GM19395 (cell line): ENCODE measurements at regions not wholly inside any gene's neighbourhood (a gene's known extent, or its start where the extent isn't known, plus 50 kb on each side); places are given as distances from the start of the nearest gene placed in this dataset.

Experiments
- ATAC-seq: cut with Tn5 transposase; IDR thresholded peaks from one replicate; pipeline ENCODE4 v1.9.1; 2021; ENCODE audit warnings: mild to moderate bottlenecking, moderate library complexity; ENCODE audit not compliant: unreplicated experiment

DNA sequence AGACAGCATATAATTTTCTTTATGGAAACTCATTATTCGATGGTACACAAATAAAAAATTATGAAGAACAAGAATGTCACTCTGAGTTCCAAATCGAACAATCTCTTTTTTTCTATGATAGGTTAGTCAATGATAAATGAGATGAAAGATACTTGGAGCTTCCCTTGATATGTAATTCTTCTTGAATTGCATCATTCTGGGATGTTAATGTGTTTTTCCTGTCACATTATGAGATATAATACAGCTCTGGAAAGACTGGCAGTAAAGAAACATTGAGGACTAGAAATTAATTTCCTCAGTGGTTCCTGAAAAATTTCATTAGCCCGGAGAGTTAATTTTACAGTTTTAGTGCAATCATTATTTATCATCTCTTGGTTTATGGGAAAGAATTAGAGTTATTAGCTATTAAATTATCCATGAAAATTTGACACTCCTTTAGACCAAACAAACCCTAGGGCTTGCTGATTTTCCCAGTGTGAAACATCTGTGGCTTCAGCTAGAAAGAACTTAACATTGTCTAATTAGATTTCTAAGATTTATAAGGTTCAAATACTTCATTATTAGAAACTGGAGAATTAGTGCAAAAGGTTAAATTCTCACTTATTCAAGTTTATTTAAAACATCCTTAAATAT is 1546.6 kb upstream of the TENM3 start:
- ATAC-seq: no peak

DNA sequence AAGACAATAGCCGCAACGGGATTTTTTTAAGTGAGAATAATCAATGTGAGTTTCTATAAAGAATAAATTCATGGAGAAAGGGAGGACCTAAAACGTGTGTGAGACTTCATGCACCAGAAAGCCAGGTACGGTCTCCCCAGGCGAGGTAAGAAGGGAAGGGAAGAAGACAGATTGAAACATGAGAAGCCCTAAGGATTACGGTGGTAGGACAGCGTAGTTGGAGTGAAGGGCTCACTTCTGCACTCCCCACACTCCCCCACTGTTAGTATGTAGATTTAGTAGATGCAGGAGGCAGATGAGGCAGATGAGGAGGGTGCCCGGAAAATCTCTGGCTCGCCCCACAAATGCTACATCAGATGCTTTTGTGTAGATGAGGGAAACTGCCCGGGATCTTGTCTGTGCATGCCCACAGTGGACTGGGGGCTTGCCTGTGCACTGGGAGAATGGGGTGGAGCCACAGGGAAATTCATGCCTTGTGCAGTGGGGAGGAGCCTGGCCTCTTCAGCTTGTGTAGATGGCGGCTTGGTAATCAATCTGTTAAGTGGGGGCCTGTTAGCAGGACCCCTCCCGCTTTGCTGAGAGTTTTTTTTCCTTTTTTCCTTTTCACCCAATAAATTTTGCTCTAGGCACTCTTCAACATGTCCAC is 1544.5 kb upstream of the TENM3 start:
- no peak for ATAC-seq

DNA sequence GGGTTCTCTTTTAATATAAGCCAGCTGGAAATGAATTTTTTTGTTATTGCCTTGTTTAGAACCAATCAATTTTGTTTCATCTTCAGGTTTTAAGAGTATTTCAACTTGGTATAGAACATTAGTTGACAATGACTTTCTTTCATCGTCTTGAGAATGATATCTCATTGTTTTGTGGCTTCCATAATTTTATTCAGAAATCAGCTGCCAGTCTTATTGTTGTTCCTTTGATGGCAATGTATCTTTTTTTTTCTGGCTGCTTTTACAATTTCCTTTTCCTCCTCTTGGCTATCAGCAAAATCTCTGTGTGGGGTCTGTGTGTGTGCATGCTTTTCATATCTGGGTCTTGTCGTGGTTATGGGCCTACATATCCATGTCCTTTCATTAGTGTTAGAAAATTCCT is 1536.4 kb upstream of the TENM3 start:
- ATAC-seq: no peak

DNA sequence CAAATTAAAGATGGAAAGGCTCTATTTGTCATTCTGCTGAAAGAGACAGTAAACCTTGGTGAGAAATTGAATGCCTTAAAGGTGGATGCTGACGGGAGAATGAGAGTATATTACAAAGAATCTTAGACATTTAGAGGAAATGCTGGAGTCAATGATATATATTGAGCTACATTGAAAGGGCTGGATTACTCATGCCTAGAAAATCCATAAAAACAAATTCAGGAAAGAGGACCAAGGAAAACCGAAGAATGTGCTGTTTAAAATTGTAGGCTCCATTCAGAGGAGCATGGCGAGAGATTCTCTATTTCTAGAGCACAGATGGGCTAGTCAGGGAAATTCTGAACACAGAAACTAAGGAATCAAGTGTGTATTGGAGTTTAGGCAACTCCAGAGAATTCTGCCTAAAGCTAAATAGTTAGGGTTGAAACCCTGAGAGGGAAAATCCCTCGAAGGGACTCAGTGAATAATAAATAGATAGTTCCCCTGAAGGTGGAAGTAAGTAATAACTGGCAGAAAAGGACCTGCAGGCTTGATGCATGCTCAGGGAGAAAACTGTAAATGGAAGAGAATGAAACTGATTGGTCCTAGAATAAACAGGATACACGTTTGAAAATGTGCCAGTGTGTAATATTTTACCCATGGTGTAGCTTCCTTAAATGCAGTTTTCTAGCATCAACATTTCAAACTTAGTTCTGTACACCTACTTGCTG is 1532.4 kb upstream of the TENM3 start:
- ATAC-seq: no peak

DNA sequence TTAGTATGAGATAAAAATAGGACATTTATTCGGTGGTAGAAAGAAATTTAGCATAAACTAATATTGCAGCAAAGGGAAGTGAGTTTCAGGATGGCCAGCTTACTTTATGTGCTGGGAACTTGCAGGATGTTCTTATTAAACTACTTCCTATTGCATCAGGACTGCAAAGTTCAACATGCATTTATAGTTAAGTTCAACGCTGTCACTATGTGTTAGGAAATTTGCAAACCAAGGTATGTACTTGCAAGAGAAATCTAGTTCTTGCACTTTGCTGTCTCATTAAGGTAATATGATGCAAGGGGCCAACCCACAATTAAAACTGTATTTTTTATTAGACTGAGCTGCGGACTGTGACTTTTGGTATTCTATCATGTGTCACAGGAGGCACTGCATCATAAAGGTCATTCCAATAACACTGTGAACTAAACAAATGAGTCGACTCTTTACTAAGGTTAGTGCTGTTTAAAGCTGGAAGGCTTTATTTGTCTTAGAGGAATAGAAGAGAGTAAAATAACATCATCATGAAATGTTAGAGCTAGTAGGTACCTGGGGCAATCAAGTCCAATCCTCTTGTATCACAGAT is 1525.7 kb upstream of the TENM3 start:
- ATAC-seq: no peak

DNA sequence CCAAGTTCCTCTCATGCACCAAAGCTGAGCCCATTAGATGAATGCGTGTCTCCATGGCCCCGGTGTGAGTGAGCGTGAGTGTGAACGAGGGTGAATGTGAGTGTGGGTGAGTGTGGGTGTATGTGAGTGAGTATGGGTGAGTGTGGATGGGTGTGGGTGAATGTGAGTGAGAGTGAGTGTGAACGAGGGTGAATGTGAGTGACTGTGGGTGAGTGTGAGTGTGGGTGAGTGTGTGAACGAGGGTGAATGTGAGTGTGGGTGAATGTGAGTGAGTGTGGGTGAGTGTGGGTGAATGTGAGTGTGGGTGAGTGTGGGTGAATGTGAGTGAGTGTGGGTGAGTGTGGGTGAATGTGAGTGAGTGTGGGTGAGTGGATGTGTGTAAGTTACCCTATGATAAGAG is 1521.8 kb upstream of the TENM3 start:
- no peak for ATAC-seq

DNA sequence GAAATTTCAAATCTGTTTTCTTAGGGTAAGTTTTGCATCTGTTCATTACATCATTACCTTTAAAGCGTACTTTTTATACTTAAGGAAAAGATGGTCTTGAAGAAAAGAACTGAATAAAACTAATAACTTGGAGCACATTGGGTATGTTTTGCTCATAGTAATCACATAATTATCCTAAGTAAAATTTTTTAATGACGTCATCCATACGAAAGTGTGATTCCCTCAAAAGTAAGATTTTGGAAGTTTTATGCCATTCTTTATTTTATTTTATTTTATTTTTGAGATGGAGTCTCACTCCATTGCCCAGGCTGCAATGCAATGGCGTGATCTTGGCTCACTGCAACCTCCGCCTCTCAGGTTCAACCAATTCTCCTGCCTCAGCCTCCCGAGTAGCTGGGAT is 1516.6 kb upstream of the TENM3 start:
- no peak for ATAC-seq

DNA sequence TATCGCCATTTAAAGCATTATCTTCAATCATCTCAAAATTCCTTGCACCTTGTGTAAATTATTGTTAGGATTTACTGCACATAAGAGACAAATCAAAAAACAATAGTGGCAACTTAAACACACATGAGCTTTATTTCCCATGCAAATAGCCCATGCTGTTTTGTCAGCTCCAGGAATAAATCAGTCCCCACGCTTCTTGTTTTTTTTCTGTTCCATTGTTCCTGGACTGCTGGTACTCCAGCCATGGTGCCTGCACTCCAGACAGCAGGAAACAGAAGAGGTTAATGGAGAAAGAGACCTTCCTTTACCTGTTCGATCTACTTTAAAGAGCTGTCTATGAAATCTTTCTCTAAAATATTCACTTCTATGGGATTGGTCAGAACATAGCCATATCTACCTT is 1515.7 kb upstream of the TENM3 start:
- no peak for ATAC-seq

DNA sequence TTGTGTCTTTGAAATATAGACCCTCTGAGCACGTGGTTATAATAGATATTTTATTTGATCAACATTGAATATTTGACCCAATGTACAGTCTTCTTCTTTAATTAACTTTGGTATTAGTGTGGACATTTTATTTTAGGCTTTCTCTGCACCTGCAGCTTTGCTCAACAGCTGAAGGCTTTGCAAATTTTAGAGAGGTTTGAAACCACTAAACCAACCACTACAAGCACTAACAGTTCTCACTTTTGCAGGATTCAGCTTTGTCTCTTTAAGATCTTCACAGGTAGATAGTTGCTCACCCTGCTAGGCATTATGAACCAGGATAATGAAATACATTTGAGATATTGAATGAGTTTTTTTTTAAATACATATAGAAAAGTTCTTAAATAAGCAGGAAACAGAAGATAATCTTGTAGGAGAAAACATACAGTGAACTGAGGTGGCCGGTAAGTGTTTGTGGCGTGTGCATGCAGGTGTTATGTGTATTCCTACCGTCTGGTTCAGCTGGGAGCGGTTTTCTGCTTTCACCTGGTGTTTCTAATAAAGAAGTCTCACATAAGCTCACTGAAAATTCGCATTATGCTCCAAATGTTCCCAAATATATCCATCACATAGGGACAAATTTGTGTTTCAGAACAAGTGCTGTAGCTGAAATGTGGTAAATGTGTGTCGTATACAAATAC is 1508.3 kb upstream of the TENM3 start:
- ATAC-seq: no peak

DNA sequence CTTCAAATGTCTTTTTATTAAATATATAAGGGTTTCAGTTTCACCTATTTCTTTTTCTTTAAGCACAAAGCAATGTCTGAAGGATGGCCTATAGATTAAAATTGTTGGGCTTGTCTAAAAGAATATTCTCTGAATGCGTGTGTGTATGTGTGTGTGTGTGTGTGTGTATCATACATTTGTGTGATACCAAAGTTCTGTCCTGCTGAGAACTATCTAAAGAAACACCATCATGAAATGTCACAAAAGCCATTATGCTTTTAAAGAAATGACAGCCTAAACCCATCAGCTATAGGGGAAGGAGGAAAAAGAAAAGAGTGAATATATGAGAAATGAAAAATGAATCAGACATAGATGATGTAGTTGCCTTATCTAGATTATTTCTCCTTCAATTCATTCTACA is 1501.5 kb upstream of the TENM3 start:
- no peak for ATAC-seq

DNA sequence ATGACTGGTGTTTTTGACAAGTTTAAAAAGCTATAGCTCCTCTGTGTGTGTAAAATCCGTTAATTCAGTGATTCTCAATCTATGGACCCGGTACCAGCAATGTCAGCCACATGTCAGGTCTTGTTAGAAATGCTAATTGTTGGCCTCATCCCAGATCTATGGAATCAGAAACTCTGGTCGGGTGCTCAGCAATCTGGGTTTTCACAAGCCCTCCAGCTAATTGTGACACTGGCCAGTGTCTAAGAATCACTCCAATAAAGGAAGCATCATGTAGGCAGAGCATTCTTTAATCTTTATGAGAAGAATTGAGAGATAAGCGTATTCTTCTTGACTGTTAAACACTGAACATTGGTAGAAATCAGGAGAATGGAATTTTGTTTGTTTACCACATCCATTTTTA is 1498.2 kb upstream of the TENM3 start:
- no peak for ATAC-seq

DNA sequence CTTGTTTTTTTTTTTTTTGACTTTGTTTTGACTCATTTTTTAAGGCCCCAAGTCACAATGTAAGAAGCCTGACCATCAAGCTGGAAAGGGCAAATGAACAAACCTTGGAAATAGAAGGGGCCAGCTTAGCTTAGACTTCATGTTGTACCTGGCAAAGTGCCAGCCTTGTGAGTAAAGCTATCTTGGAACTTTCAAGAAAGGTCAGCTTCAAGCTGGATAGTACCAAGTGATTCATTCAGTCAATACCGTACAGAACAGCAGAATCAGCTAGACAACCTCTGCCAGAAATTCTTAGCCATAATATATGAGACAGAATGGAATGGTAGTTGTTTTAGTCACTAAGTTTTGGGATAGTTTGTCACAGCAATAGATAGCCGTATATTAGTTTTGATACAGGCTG is 1492.2 kb upstream of the TENM3 start:
- ATAC-seq: no peak

DNA sequence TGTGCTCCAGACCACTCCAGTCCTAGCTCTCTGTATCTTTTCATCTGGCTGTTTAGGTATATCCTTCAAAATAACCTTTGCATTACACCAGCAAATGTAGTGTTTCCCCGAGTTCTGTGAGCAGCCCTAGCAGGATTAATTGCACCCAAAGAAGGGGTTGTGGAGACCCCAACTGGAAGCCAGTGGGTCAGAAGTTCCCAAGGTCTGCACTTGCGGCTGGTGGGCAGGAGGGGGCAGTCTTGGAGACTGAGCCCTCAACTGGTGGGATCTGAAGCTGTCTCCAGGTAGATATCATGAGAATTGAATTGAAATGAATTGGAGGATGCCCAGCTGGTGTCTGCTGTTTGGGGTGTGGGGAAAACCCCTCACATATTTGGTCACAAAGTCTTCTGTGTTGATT is 1485.3 kb upstream of the TENM3 start:
- ATAC-seq: no peak

DNA sequence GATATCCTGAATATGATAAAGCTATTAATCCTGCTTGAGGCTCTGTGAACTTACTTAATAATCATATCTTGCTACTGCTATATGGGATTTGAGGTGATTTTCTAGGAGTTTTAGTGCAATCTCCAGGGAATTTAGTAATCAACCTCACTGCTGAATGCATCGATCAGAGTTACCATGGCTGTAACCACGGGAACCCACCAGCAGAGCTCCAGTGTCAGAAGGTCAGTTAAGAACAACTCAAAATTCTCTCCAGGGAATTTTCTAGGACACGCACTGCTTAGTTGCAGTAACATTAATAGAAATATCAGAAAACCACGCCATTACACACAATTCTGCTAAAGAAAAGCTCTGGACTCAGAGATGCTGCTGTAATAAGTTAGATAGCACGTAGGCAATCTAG is 1477.2 kb upstream of the TENM3 start:
- ATAC-seq: no peak

DNA sequence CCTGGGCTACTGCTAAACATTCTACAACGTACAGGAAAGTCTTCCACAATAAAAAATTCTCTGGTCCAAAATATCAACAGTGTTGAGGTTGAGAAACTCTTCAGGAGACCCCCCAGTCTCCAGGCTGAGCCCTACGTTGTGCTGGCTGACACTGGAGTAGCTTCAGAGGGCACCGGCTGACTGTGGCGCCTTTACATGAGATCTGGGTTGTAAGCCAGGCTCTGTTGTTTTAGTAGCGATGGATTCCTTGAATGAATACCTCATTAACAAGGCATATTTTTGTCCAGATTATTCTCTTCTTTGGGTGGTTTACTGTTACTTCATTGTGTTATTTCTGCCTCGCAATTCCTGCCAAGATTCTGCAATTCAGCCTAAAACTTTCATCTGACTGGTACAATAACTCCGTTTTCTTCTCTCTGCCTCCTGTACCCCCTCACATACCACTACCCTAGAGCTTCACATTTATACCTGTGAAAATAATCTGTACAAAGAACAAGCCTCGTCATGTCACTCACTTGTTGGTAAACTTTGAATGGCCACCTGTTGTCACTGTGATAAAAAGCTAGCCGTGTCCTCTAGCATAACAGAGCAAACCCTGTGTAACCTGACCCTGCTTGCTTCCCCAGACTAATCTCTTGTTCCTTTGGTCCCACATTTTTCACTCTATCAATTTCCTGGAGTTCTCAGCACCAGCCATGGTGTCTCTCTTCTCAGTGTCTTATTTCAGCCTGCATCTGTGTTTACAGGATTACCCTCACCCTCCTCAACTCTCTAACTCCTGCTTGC is 1476.1 kb upstream of the TENM3 start:
- no peak for ATAC-seq

DNA sequence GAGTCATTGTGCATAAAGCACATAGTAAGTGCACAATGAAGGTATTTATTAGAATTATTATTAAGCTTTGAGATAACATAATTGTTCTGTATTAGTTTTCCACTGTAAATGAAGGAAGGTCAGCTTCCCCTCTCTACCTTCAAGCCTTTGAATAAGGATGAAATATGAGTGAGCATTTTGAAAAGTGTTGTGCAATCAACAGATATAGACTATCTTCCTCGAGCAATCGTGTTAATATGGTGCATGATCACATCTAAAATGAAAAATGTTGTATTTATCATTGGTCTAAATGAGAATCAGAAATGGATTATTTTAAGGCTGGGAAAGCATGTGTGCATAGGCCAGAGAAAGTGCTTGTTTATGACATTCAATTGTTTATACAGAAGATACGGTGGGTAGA is 1474.6 kb upstream of the TENM3 start:
- ATAC-seq: no peak

DNA sequence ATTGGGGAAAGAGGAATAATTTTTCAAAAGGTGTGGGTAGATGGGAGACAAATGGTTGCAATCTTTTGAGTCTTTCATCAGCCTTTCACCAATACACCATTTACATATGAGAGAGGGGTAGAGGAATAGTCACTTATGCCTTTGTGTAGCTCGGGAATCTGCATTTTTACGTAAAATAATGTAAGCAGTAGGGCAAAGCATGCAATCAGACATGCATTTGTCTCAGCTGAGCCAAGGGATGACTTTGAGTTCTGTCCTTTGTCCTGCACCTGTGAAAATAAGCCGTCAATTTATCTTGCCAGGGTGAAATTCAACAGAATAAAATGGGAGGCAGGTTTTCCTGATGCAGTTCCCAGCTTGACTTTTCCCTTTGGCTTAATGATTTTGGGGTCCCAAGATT is 1473.4 kb upstream of the TENM3 start:
- no peak for ATAC-seq

DNA sequence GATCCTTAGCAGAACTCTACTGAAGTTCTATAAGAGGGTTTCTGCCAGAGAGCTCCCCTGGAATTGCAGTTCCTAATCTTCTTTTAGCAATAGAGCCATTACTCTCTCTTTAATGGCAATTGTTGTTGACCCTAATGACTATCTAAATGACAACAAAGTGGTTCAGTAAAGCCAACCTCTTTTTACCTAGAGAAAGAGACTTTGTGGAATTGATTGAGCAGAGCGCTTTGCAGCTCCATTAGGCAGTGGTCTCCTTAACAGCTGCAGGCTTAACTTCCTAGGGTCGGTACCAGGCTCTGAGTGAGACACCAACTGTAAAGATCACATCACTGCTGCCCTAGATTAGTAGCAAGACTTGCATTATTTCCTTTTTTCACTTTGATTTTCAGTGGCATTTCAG is 1472.9 kb upstream of the TENM3 start:
- ATAC-seq: no peak

DNA sequence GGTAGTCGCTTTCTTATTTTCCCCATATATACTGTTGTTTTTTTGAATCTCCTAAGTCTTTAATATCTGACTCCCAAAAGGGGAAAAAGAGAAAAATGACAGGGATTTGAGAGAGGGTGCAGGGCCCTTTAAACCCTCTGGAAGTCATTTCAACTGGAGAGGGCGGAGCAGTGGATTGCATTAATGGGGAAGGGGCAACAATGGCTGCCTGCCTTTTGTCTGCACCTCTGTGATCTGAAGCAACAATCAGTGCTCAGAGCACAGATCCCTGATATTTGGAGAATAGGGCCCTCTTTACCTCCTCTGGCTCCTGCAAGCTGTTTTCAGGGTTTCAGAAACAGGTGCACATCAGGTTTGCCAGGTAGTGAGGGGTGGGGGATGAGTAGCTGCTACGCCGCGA is 1458.3 kb upstream of the TENM3 start:
- no peak for ATAC-seq

DNA sequence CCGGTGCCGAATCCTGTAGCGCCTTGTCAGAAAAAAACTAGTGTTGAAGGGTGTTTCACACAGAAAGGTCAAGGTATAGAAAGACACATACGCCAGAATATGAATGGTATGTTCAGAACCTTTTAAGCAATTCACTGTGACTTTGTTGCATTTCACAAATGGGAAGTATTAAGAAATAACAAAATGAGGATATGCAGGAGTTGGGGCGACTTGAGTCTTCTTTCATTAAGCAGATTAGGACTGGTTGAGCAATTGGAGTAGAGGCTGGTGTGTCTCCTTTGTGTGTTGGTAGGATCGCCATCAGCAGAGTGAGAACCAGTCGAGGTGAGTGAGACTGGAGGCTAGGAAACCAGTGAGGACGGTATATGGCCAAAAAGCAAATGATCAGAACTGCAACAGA is 1454.5 kb upstream of the TENM3 start:
- ATAC-seq: no peak

DNA sequence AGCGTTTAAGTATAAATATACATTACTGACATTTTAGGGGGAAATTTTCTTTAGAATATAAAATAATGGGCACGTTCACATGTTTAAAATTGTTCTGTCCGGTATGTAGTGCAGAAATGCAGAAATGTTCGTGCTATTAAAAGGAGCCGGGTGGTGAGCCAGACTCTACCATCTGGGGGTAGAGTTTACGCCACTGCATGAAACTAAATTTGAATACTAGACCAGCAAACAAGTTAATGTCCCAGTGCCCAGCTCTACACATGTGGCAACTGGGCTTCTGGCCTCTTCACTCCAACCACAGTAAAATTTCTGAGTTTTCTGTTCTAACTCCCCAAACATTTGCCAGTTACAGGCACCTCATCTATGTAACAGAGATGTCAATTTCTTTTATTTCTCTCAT is 1453.3 kb upstream of the TENM3 start:
- ATAC-seq: no peak
